Fibroblast of lung (primary cell): ENCODE measurements at regions not wholly inside any gene's neighbourhood (a gene's known extent, or its start where the extent isn't known, plus 50 kb on each side); places are given as distances from the start of the nearest gene placed in this dataset.

Experiments used
- CTCF ChIP-seq, 2 donors: IDR thresholded peaks in 1 of 2; conservative IDR thresholded peaks in 1 of 2; 1 replicate in 1 of 2; 2 replicates in 1 of 2; pipeline ENCODE4 v1.5.1; 2011 to 2012; ENCODE audit warnings: low read length in 2 of 2, control low read depth in 1 of 2, inconsistent platforms in 1 of 2, low read depth in 1 of 2, mild to moderate bottlenecking in 1 of 2
- EZH2 ChIP-seq: IDR thresholded peaks from 2 replicates; pipeline ENCODE4 v1.5.1; 2012; ENCODE audit warnings: low read length, control low read depth, mild to moderate bottlenecking; ENCODE audit errors: missing control alignments

GRCh38 chr3:147813256-147813655 lies 404.1 kb downstream of the ZIC1 start:
- TF ChIP-seq CTCF (conservative IDR thresholded peaks at IDR 0.05 in 1 of 2, IDR thresholded peaks at IDR 0.05 in 1 of 2; ENCODE audit: low read depth in 1 of 2, low read length in 2 of 2), result no peak
- TF ChIP-seq EZH2, result no peak
